ENCODE measurements at regions not wholly inside any gene's neighbourhood (a gene's known extent, or its start where the extent isn't known, plus 50 kb on each side); places are given as distances from the start of the nearest gene placed in this dataset.

DNA sequence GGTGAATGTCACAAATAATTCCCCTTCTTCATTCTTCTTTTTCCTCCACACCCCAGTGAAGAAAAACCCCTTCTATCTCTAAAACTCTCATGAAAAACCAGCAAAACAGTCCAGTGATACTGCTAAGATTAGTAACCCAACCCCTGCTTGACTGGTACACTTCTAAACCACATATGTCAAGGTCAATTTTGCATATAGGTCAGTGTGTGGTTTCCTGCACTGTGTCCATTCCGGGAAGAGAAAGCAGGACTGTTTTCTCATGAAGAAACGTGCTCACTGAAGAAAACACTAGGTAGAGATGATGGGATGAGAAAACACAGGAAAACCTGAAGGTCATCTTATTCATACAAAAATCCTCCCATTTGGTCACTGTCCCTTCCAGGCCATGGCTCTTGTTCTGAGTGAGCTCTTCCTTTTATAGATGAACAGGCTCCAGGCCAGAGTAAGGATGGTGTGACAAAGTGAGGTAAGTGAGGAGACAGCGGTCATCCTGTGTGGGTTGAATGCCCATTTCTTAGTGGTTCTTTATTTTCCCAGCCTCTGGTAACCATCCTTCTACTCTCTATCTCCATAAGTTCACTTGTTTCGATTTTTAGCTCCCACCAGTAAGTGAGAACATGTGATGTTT is 122.7 kb downstream of the FASLG start:
- Histone ChIP-seq H2BK5ac (ENCODE audit: low read depth, low read length, poor library complexity, severe bottlenecking) (no peak overlapping the region), H3K4me2 (ENCODE audit: low read depth, low read length) (no peak overlapping the region), H3K56ac (ENCODE audit: extremely low read depth, insufficient read depth, low read length) (no peak overlapping the region), H3K4ac (ENCODE audit: low read depth, low read length) (no peak overlapping the region), H3K9ac (ENCODE audit: low read depth, low read length) (no peak overlapping the region), H2BK20ac (ENCODE audit: low read depth, low read length) (no peak overlapping the region), H4K20me1 (ENCODE audit: insufficient read depth, low read length) (no peaks in the 10 kb centered on the region), H3K9me1 (ENCODE audit: insufficient read depth, low read length) (no peaks in the 10 kb centered on the region), H3K4me3 (ENCODE audit: insufficient read depth, low read depth, low read length) (no peak overlapping the region), H3K23ac (ENCODE audit: low read depth, low read length) (no peak overlapping the region), H3K18ac (ENCODE audit: low read depth, low read length) (no peak overlapping the region), H2BK15ac (ENCODE audit: low read depth, low read length) (no peak overlapping the region), H3K14ac (replicated peaks; ENCODE audit: low read depth, low read length) (no peak overlapping the region), H4K5ac (ENCODE audit: low read depth, low read length) (no peak overlapping the region), H2AK9ac (replicated peaks; ENCODE audit: low read depth, low read length, poor library complexity) (no peak overlapping the region), H3K27ac (ENCODE audit: insufficient read depth, low read length) (no peak overlapping the region), H2AFZ (replicated peaks; ENCODE audit: low read length, poor library complexity) (no peak overlapping the region), H3K4me1 (ENCODE audit: control insufficient read depth, insufficient read depth, low read length) (0 out of 2 replicates have a peak, but pooled peaks cover 1% of the 10 kb centered on the region), H3K9me3 (ENCODE audit: control insufficient read depth, insufficient read depth, low read length) (0 out of 2 replicates have a peak, but pooled peaks cover 3% of the 10 kb centered on the region), H4K8ac (ENCODE audit: low read depth in 2 of 2, low read length in 2 of 2) (no peak overlapping the region), H2BK120ac (ENCODE audit: low read depth, low read length) (no peak overlapping the region), H3K79me1 (ENCODE audit: low read depth in 1 of 2, low read length in 2 of 2) (no peaks in the 10 kb centered on the region), H2AK5ac (ENCODE audit: low read depth, low read length) (no peak overlapping the region), H3K36me3 (ENCODE audit: control insufficient read depth, insufficient read depth, low read length) (no peaks in the 10 kb centered on the region), H4K91ac (ENCODE audit: insufficient read depth, low read depth, low read length) (no peak overlapping the region), H3K27me3 (ENCODE audit: control insufficient read depth, insufficient read depth, low read length) (no peaks in the 10 kb centered on the region; the same call in none of the 2 replicates)
- no peak for ATAC-seq (ENCODE audit: low read depth)
- dilution Hi-C loops (cut with HindIII; ENCODE audit: low sequenced_read_pairs, unreplicated experiment) (no loop called here), in situ Hi-C loops (cut with MboI; ENCODE audit: low sequenced_read_pairs) (no loop called here), intact Hi-C loops (cut with micrococcal nuclease) (no loop called here)
- ChIA-PET POLR2A (ENCODE audit: unreplicated experiment) (no interaction called here), CTCF (no interaction called here)
- no TSS peak for BruUV-seq (replicated peaks)
- DNase-seq = no peak
- TF ChIP-seq FOS (IDR thresholded peaks at IDR 0.05; ENCODE audit: low read depth, low read length) = no peak
- TF ChIP-seq RCOR1 (IDR thresholded peaks at IDR 0.05; ENCODE audit: insufficient replicate concordance, low read length) = no peak
- no peak for TF ChIP-seq MAFK (IDR thresholded peaks at IDR 0.05; ENCODE audit: low read depth, low read length)
- TF ChIP-seq, protein P1, sequence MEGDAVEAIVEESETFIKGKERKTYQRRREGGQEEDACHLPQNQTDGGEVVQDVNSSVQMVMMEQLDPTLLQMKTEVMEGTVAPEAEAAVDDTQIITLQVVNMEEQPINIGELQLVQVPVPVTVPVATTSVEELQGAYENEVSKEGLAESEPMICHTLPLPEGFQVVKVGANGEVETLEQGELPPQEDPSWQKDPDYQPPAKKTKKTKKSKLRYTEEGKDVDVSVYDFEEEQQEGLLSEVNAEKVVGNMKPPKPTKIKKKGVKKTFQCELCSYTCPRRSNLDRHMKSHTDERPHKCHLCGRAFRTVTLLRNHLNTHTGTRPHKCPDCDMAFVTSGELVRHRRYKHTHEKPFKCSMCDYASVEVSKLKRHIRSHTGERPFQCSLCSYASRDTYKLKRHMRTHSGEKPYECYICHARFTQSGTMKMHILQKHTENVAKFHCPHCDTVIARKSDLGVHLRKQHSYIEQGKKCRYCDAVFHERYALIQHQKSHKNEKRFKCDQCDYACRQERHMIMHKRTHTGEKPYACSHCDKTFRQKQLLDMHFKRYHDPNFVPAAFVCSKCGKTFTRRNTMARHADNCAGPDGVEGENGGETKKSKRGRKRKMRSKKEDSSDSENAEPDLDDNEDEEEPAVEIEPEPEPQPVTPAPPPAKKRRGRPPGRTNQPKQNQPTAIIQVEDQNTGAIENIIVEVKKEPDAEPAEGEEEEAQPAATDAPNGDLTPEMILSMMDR (conservative IDR thresholded peaks at IDR 0.05; ENCODE audit: low read depth, low read length) = no peak
- no peak for TF ChIP-seq NFE2L2 (IDR thresholded peaks at IDR 0.05; ENCODE audit: low read depth, low read length)
- no peak for TF ChIP-seq MAZ (IDR thresholded peaks at IDR 0.05; ENCODE audit: borderline replicate concordance, low read depth, low read length)
- no peak for TF ChIP-seq RAD21 (IDR thresholded peaks at IDR 0.05; ENCODE audit: low read length)
- no peak for TF ChIP-seq CHD1 (IDR thresholded peaks at IDR 0.05; ENCODE audit: low read depth, low read length)
- no CpG with 5 or more reads among the region's 4 CpGs for WGBS, 2 experiments (ENCODE audit: extremely low coverage in 2 of 2, insufficient read length in 1 of 2)

All from IMR-90 (cell line).